IMR-90 (cell line): ENCODE measurements at regions not wholly inside any gene's neighbourhood (a gene's known extent, or its start where the extent isn't known, plus 50 kb on each side); places are given as distances from the start of the nearest gene placed in this dataset.

Experiments used
- BHLHE40 ChIP-seq: fragments of 150-350 bp; IDR thresholded peaks from 2 replicates; pipeline ENCODE4 v1.6.1; 2016; ENCODE audit warnings: mild to moderate bottlenecking, low read depth, low read length
- CEBPB ChIP-seq: IDR thresholded peaks from 2 replicates; pipeline ENCODE4 v1.6.1; 2012; ENCODE audit warnings: low read depth, low read length, improper control_type of control experiment
- CHD1 ChIP-seq: IDR thresholded peaks from 2 replicates; pipeline ENCODE4 v1.6.1; 2012; ENCODE audit warnings: low read depth, low read length, improper control_type of control experiment
- MAFK ChIP-seq: IDR thresholded peaks from 2 replicates; pipeline ENCODE4 v1.6.1; 2012; ENCODE audit warnings: low read depth, low read length, improper control_type of control experiment
- MAZ ChIP-seq: IDR thresholded peaks from 2 replicates; pipeline ENCODE4 v1.6.1; 2012; ENCODE audit warnings: low read depth, mild to moderate bottlenecking, low read length, improper control_type of control experiment, moderate library complexity, borderline replicate concordance
- MXI1 ChIP-seq: IDR thresholded peaks from 2 replicates; pipeline ENCODE4 v1.6.1; 2012; ENCODE audit warnings: low read depth, mild to moderate bottlenecking, low read length, moderate library complexity, borderline replicate concordance
- NFE2L2 ChIP-seq: fragments of 150-350 bp; IDR thresholded peaks from 2 replicates; pipeline ENCODE4 v1.6.1; 2016; ENCODE audit warnings: low read depth, mild to moderate bottlenecking, low read length
- POLR2A ChIP-seq: IDR thresholded peaks from 2 replicates; pipeline ENCODE4 v1.6.1; 2012; ENCODE audit warnings: mild to moderate bottlenecking, low read depth, low read length
- RAD21 ChIP-seq: IDR thresholded peaks from 2 replicates; pipeline ENCODE4 v1.6.1; 2012; ENCODE audit warnings: low read length, improper control_type of control experiment
- RCOR1 ChIP-seq: IDR thresholded peaks from 2 replicates; pipeline ENCODE4 v1.6.1; 2012; ENCODE audit warnings: mild to moderate bottlenecking, low read length, improper control_type of control experiment; ENCODE audit not compliant: insufficient replicate concordance
- RFX5 ChIP-seq: IDR thresholded peaks from 2 replicates; pipeline ENCODE4 v1.8.0; 2012; ENCODE audit warnings: low read depth, mild to moderate bottlenecking, low read length, moderate library complexity
- TF ChIP-seq, protein P1 (sequence below): conservative IDR thresholded peaks from 2 replicates; pipeline ENCODE4 v1.5.1; 2012; ENCODE audit warnings: mild to moderate bottlenecking, low read depth, low read length, improper control_type of control experiment
- TF ChIP-seq, protein P2 (sequence below): fragments of 150-350 bp; IDR thresholded peaks from 2 replicates; pipeline ENCODE4 v1.6.1; 2017; ENCODE audit warnings: mild to moderate bottlenecking, antibody characterized with exemption, low read length, low read depth
- TF ChIP-seq, protein P3 (sequence below): fragments of 150-350 bp; IDR thresholded peaks from 2 replicates; pipeline ENCODE4 v1.6.1; 2016; ENCODE audit warnings: low read depth, mild to moderate bottlenecking, low read length, moderate library complexity, borderline replicate concordance

DNA sequence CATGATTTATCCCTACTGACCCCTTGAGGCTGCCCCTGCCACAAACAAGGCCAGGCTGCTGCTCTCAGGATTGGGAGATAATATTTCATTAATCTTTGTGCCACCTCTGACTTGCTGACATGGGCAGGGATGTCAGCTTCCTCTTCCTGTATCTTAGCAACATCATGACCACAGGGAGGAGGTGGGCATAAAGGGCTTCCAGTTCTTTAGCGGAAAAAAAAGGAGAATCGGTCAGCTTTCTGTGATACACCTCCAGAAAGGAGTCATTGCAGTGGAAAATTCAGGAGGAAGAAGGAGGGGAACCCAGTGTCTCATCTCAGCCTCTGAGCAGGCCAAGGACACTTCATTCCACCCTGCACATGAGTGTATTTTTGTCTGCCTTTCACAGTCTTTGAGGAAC, 206.8 kb upstream of the SDK2 start:
- TF ChIP-seq POLR2A (no peak), BHLHE40 (no peak), CEBPB (no peak), MXI1 (no peak), RFX5 (no peak), MAFK (no peak), RCOR1 (no peak), RAD21 (no peak), CHD1 (no peak), NFE2L2 (no peak), MAZ (no peak)
- TF ChIP-seq, protein P1, sequence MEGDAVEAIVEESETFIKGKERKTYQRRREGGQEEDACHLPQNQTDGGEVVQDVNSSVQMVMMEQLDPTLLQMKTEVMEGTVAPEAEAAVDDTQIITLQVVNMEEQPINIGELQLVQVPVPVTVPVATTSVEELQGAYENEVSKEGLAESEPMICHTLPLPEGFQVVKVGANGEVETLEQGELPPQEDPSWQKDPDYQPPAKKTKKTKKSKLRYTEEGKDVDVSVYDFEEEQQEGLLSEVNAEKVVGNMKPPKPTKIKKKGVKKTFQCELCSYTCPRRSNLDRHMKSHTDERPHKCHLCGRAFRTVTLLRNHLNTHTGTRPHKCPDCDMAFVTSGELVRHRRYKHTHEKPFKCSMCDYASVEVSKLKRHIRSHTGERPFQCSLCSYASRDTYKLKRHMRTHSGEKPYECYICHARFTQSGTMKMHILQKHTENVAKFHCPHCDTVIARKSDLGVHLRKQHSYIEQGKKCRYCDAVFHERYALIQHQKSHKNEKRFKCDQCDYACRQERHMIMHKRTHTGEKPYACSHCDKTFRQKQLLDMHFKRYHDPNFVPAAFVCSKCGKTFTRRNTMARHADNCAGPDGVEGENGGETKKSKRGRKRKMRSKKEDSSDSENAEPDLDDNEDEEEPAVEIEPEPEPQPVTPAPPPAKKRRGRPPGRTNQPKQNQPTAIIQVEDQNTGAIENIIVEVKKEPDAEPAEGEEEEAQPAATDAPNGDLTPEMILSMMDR: no peak
- TF ChIP-seq, protein P2, sequence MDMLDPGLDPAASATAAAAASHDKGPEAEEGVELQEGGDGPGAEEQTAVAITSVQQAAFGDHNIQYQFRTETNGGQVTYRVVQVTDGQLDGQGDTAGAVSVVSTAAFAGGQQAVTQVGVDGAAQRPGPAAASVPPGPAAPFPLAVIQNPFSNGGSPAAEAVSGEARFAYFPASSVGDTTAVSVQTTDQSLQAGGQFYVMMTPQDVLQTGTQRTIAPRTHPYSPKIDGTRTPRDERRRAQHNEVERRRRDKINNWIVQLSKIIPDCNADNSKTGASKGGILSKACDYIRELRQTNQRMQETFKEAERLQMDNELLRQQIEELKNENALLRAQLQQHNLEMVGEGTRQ: no peak
- TF ChIP-seq, protein P3, sequence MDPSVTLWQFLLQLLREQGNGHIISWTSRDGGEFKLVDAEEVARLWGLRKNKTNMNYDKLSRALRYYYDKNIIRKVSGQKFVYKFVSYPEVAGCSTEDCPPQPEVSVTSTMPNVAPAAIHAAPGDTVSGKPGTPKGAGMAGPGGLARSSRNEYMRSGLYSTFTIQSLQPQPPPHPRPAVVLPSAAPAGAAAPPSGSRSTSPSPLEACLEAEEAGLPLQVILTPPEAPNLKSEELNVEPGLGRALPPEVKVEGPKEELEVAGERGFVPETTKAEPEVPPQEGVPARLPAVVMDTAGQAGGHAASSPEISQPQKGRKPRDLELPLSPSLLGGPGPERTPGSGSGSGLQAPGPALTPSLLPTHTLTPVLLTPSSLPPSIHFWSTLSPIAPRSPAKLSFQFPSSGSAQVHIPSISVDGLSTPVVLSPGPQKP: no peak
